Panc1 (cell line): ENCODE measurements at regions not wholly inside any gene's neighbourhood (a gene's known extent, or its start where the extent isn't known, plus 50 kb on each side); places are given as distances from the start of the nearest gene placed in this dataset.

Experiments used
- CTCF ChIP-seq: fragments of 450-650 bp; IDR thresholded peaks from 2 replicates; pipeline ENCODE4 v1.5.1; 2017; ENCODE audit warnings: mild to moderate bottlenecking
- REST ChIP-seq, 2 experiments: IDR thresholded peaks; 2 replicates each; pipeline ENCODE4 v1.6.1; 2011 to 2012; ENCODE audit warnings: low read depth in 2 of 2, control low read depth in 1 of 2, low read length in 1 of 2, mild to moderate bottlenecking in 1 of 2, moderate library complexity in 1 of 2; ENCODE audit not compliant: insufficient read depth in 1 of 2

- TF ChIP-seq CTCF = no peak
- TF ChIP-seq REST (IDR thresholded peaks at IDR 0.05; ENCODE audit: insufficient read depth in 1 of 2, low read depth in 2 of 2, low read length in 1 of 2) = no peak
Measured at GRCh38 chr7:149580328-149580727, 82.7 kb upstream of the ZNF746 start.
